Activated CD8-positive, alpha-beta T cell treated with anti-CD3 and anti-CD28 coated beads for 36 hours (primary cell): ENCODE measurements at regions not wholly inside any gene's neighbourhood (a gene's known extent, or its start where the extent isn't known, plus 50 kb on each side); places are given as distances from the start of the nearest gene placed in this dataset.

Source experiments
- ATAC-seq: fragments of 200-7000 bp; cut with Tn5 transposase; one replicate; pipeline ENCODE4 v1.10.0; 2021; ENCODE audit warnings: mild to moderate bottlenecking, moderate library complexity
- CTCF ChIA-PET: fragments of 350-600 bp; sonication (Branson Sonifier 250); formaldehyde crosslinking; loops from one replicate; lab custom pipeline; 2021; ENCODE audit warnings: antibody characterized with exemption; lab: Charles Lee
- POLR2A ChIA-PET: fragments of 350-600 bp; sonication (Branson Sonifier 250); formaldehyde crosslinking; loops from one replicate; lab custom pipeline; 2021; ENCODE audit warnings: antibody characterized with exemption; lab: Charles Lee
- DNase-seq: peaks from one replicate; pipeline ENCODE4 v3.0.0-alpha.2; 2020
- H3K27ac Mint-ChIP-seq: one replicate; pipeline ENCODE4 v1.8.0; 2021; ENCODE audit warnings: mild to moderate bottlenecking, mixed read lengths
- H3K27me3 Mint-ChIP-seq: one replicate; pipeline ENCODE4 v1.8.0; 2021; ENCODE audit warnings: mixed read lengths
- H3K36me3 Mint-ChIP-seq: one replicate; pipeline ENCODE4 v1.8.0; 2021; ENCODE audit warnings: low read depth, mixed read lengths
- H3K4me1 Mint-ChIP-seq: one replicate; pipeline ENCODE4 v1.8.0; 2021; ENCODE audit warnings: low read depth, mixed read lengths
- H3K4me3 Mint-ChIP-seq: one replicate; pipeline ENCODE4 v1.8.0; 2021; ENCODE audit warnings: mild to moderate bottlenecking, moderate library complexity, mixed read lengths
- H3K9me3 Mint-ChIP-seq: one replicate; pipeline ENCODE4 v1.8.0; 2021; ENCODE audit warnings: mixed read lengths
- intact Hi-C: fragments of 100-400 bp; cut with micrococcal nuclease; formaldehyde crosslinking; loops from one replicate; pipeline ENCODE4 v1.10.0; 2022
- TF ChIP-seq, protein P1 (sequence below): fragments of 200-600 bp; IDR thresholded peaks from one replicate; pipeline ENCODE4 v1.8.0; 2022; ENCODE audit warnings: antibody characterized with exemption, mild to moderate bottlenecking

DNA sequence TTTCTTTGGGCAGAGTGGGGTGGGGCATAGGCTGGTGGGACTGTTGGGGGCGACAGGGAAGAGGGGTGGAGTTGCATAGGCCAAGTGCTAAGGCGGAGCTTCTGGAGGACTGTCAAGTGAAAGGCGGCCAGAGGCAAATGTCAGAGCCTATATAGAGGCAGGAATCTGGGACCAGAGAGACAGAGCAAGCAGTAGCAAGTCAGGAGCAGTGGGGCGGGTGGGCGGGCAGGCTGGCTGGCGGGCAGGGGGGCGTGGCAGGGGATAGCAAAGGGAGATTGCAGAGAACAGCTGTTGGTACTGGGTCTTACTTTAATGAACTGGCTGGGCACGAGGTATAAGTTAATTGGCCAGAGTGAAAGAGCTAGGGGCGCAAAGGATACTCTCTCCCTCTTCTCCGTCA, 89.8 kb downstream of the RTL9 start:
- POLR2A ChIA-PET: no interaction called here
- TF ChIP-seq, protein P1, sequence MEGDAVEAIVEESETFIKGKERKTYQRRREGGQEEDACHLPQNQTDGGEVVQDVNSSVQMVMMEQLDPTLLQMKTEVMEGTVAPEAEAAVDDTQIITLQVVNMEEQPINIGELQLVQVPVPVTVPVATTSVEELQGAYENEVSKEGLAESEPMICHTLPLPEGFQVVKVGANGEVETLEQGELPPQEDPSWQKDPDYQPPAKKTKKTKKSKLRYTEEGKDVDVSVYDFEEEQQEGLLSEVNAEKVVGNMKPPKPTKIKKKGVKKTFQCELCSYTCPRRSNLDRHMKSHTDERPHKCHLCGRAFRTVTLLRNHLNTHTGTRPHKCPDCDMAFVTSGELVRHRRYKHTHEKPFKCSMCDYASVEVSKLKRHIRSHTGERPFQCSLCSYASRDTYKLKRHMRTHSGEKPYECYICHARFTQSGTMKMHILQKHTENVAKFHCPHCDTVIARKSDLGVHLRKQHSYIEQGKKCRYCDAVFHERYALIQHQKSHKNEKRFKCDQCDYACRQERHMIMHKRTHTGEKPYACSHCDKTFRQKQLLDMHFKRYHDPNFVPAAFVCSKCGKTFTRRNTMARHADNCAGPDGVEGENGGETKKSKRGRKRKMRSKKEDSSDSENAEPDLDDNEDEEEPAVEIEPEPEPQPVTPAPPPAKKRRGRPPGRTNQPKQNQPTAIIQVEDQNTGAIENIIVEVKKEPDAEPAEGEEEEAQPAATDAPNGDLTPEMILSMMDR: no peak
- ATAC-seq: no peak
- Mint-ChIP-seq H3K27me3 (peaks cover 3% of the 10 kb centered on the region), H3K4me1 (no peaks in the 10 kb centered on the region), H3K36me3 (no peaks in the 10 kb centered on the region), H3K4me3 (no peak overlapping the region), H3K27ac (no peak overlapping the region), H3K9me3 (no peaks in the 10 kb centered on the region)
- CTCF ChIA-PET: interaction anchor here (1.2 to 2.0 kb wide), 2 partner anchors 19 to 398 kb away, joined by 3 to 13 read pairs; no protein-coding TSS in a partner anchor
- intact Hi-C loops: no loop called here
- DNase-seq: no peak

DNA sequence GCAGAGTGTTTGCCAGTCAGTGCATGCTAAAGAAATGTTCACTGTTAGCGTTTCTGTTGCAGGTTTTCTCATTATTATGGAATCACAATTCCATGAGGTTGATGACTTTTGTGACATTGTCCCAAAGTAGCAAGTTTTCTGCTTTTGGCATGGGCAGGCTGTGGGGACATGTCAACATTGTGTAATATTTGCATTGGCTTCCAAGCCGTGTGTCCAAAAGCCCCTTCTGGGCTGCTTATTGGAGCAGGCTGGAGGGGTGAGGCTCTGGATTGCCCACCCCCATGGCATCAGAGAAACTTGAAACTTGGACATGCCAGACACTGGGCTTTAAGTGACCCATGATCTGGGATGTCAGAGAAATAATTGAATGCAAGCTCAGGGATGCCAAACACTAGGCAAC, 90.7 kb downstream of the RTL9 start:
- intact Hi-C loops: no loop called here
- Mint-ChIP-seq H3K4me1 (no peaks in the 10 kb centered on the region), H3K4me3 (no peak overlapping the region), H3K27me3 (peaks cover 3% of the 10 kb centered on the region), H3K27ac (no peak overlapping the region), H3K36me3 (no peaks in the 10 kb centered on the region), H3K9me3 (no peaks in the 10 kb centered on the region)
- TF ChIP-seq, protein P1: no peak
- POLR2A ChIA-PET: no interaction called here
- DNase-seq (no peak), ATAC-seq (no peak)
- CTCF ChIA-PET: interaction anchor here (1.2 to 2.0 kb wide), 2 partner anchors 19 to 398 kb away, joined by 3 to 13 read pairs; no protein-coding TSS in a partner anchor

DNA sequence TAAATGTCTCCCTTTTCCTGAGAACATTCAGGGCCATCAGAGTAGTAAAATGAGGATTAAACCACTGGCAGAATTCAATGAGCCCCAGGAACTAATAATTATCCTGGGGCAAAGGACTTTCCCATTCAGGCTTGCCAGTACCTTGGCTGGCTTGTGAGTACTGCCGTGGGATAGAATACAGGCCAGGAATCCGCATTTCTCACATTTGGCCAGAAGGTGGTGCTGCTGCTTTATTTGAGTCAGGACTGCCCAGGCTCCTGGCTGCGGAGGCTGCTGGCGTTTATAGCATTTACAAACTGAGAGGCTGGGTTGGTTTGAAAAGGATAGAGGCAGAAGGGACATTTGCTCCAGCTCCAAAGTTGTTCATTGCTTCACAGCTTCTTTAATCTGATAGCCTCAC, 91.4 kb downstream of the RTL9 start:
- no peaks in the 10 kb centered on the region for H3K36me3 Mint-ChIP-seq
- no peak overlapping the region for H3K27ac Mint-ChIP-seq
- no peaks in the 10 kb centered on the region for H3K9me3 Mint-ChIP-seq
- ATAC-seq: peak; percentile 71
- ChIA-PET POLR2A (no interaction called here), CTCF (interaction anchor here (0.9 to 1.4 kb wide), 3 partner anchors 10 to 397 kb away, joined by 3 to 5 read pairs (median 4); no protein-coding TSS in a partner anchor)
- H3K4me1 Mint-ChIP-seq: no peaks in the 10 kb centered on the region
- TF ChIP-seq, protein P1: peak; percentile 65
- intact Hi-C loops: loop anchor here (2.0 kb wide), 1 partner anchor 397 kb away; no protein-coding TSS in a partner anchor
- DNase-seq: peak; percentile 68
- H3K4me3 Mint-ChIP-seq: no peak overlapping the region
- H3K27me3 Mint-ChIP-seq: peaks cover under 1% of the 10 kb centered on the region

DNA sequence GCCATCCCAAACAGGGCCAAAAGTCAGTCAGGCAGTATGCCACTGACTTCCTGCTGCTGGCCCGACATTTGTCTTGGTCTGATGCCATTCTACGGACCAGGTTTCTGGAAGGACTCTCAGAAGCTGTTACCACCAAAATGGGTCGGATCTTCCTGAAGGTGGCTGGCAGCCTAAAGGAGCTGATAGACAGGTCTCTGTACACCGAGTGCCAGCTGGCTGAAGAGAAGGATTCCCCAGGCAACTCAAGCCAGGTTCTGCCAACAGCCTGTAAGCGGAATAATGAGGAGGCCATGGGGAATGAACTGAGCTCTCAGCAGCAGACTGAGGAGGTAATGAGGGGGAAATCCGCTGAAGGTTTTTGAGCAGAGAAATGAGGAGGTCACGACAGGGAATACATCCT, 95.7 kb downstream of the RTL9 start:
- H3K9me3 Mint-ChIP-seq: no peaks in the 10 kb centered on the region
- no peak overlapping the region for H3K4me3 Mint-ChIP-seq
- no peaks in the 10 kb centered on the region for H3K4me1 Mint-ChIP-seq
- intact Hi-C loops: no loop called here
- H3K27me3 Mint-ChIP-seq: peaks cover 4% of the 10 kb centered on the region
- H3K36me3 Mint-ChIP-seq: no peaks in the 10 kb centered on the region
- no peak for ATAC-seq
- H3K27ac Mint-ChIP-seq: no peak overlapping the region
- no peak for DNase-seq
- CTCF ChIA-PET: interaction anchor here (1.2 kb wide), 1 partner anchor 393 kb away, joined by 3 read pairs; no protein-coding TSS in a partner anchor
- TF ChIP-seq, protein P1: no peak
- POLR2A ChIA-PET: no interaction called here

DNA sequence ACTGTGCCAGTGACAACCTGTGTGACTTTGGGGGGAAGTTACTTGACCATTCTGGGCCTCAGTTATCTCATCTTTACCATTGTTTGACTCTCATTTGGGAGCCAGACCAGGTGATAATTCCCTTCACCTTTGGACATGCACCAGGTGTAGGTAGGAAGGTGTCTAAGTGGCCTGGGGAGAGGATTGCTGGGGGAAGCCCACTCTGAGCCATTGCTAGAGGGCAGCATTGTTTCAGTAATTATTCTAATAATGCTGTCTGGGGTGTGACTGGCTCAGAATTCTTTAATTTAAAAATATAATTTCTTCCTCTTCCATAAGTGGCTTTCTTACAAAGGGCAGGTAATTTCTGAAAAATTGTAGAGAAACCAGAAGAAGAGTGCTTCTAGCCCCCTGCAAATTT, 104.3 kb downstream of the RTL9 start:
- CTCF ChIA-PET: no interaction called here
- TF ChIP-seq, protein P1: no peak
- intact Hi-C loops: no loop called here
- peaks cover 2% of the 10 kb centered on the region for H3K27me3 Mint-ChIP-seq
- H3K4me3 Mint-ChIP-seq: no peak overlapping the region
- H3K4me1 Mint-ChIP-seq: no peaks in the 10 kb centered on the region
- DNase-seq (no peak), ATAC-seq (no peak)
- H3K27ac Mint-ChIP-seq: no peak overlapping the region
- POLR2A ChIA-PET: no interaction called here
- H3K9me3 Mint-ChIP-seq: no peaks in the 10 kb centered on the region
- H3K36me3 Mint-ChIP-seq: no peaks in the 10 kb centered on the region
